IMR-90 (cell line): ENCODE measurements at regions not wholly inside any gene's neighbourhood (a gene's known extent, or its start where the extent isn't known, plus 50 kb on each side); places are given as distances from the start of the nearest gene placed in this dataset.

ENCODE experiments used
- ATAC-seq: fragments of 200-7000 bp; cut with Tn5 transposase; 2 replicates; pipeline ENCODE4 v1.9.1; 2020; ENCODE audit warnings: low read depth, mild to moderate bottlenecking, moderate library complexity
- BruUV-seq: library from RNA; stranded (reverse); fragments of 400-500 nt; replicated peaks from 2 replicates; lab custom pipeline; 2021; lab: Mats Ljungman, UMichigan
- CTCF ChIA-PET: fragments of 300-600 bp; formaldehyde crosslinking; extraction: SDS; loops from one replicate; lab custom pipeline; 2021; ENCODE audit warnings: antibody characterized with exemption; lab: Yijun Ruan, JAX
- POLR2A ChIA-PET: fragments of 300-600 bp; sonication (Branson Sonifier 250); formaldehyde crosslinking; loops from one replicate; lab custom pipeline; 2022; ENCODE audit warnings: antibody characterized with exemption; ENCODE audit not compliant: unreplicated experiment; lab: Charles Lee
- DNase-seq: peaks from one replicate; pipeline ENCODE4 v3.0.0; 2013
- H2AFZ ChIP-seq: replicated peaks from 2 replicates; pipeline ENCODE3; 2013; ENCODE audit warnings: low read length, mild to moderate bottlenecking; ENCODE audit not compliant: poor library complexity
- H2AK5ac ChIP-seq: 2 replicates; pipeline ENCODE4 v1.6.1; 2013; ENCODE audit warnings: low read depth, low read length, inconsistent platforms
- H2AK9ac ChIP-seq: replicated peaks from 2 replicates; pipeline ENCODE3; 2013; ENCODE audit warnings: mild to moderate bottlenecking, low read depth, low read length, moderate library complexity; ENCODE audit not compliant: poor library complexity
- H2BK120ac ChIP-seq: 2 replicates; pipeline ENCODE4 v1.6.1; 2013; ENCODE audit warnings: low read depth, low read length, inconsistent platforms
- H2BK15ac ChIP-seq: 3 replicates; pipeline ENCODE4 v1.6.1; 2013; ENCODE audit warnings: low read depth, low read length, inconsistent platforms
- H2BK20ac ChIP-seq: 2 replicates; pipeline ENCODE4 v1.6.1; 2013; ENCODE audit warnings: low read depth, mild to moderate bottlenecking, inconsistent platforms, low read length, moderate library complexity
- H2BK5ac ChIP-seq: 2 replicates; pipeline ENCODE4 v1.6.1; 2013; ENCODE audit warnings: mild to moderate bottlenecking, low read depth, low read length, inconsistent platforms; ENCODE audit not compliant: poor library complexity, severe bottlenecking
- H3K14ac ChIP-seq: replicated peaks from 2 replicates; pipeline ENCODE4 v1.6.1; 2013; ENCODE audit warnings: low read depth, low read length, inconsistent platforms
- H3K18ac ChIP-seq: 2 replicates; pipeline ENCODE4 v1.6.1; 2013; ENCODE audit warnings: low read depth, low read length, control low read depth
- H3K23ac ChIP-seq: 2 replicates; pipeline ENCODE4 v1.6.1; 2013; ENCODE audit warnings: low read depth, low read length, inconsistent platforms
- H3K27ac ChIP-seq: 2 replicates; pipeline ENCODE4 v1.5.1; 2013; ENCODE audit warnings: mild to moderate bottlenecking, control low read depth, low read length; ENCODE audit not compliant: insufficient read depth
- H3K27me3 ChIP-seq: 2 replicates; pipeline ENCODE4 v1.6.1; 2013; ENCODE audit warnings: low read length; ENCODE audit not compliant: control insufficient read depth, insufficient read depth
- H3K36me3 ChIP-seq: 2 replicates; pipeline ENCODE4 v1.6.1; 2013; ENCODE audit warnings: low read length, mixed read lengths; ENCODE audit not compliant: control insufficient read depth, insufficient read depth
- H3K4ac ChIP-seq: 2 replicates; pipeline ENCODE4 v1.6.1; 2013; ENCODE audit warnings: low read depth, low read length, inconsistent platforms
- H3K4me1 ChIP-seq: 2 replicates; pipeline ENCODE4 v1.6.1; 2013; ENCODE audit warnings: low read length, mixed read lengths; ENCODE audit not compliant: control insufficient read depth, insufficient read depth
- H3K4me2 ChIP-seq: 2 replicates; pipeline ENCODE4 v1.6.1; 2013; ENCODE audit warnings: low read depth, mild to moderate bottlenecking, control low read depth, low read length, moderate library complexity
- H3K4me3 ChIP-seq: 2 replicates; pipeline ENCODE4 v1.5.1; 2013; ENCODE audit warnings: low read depth, mild to moderate bottlenecking, control low read depth, low read length, moderate library complexity; ENCODE audit not compliant: insufficient read depth
- H3K56ac ChIP-seq: 2 replicates; pipeline ENCODE4 v1.6.1; 2013; ENCODE audit warnings: low read length, inconsistent platforms; ENCODE audit not compliant: insufficient read depth; ENCODE audit errors: extremely low read depth
- H3K79me1 ChIP-seq, 2 experiments: 2 replicates each; pipeline ENCODE4 v1.6.1; 2013; ENCODE audit warnings: low read length in 2 of 2, inconsistent platforms in 1 of 2, low read depth in 1 of 2
- H3K9ac ChIP-seq: 2 replicates; pipeline ENCODE4 v1.6.1; 2013; ENCODE audit warnings: low read depth, low read length, control low read depth
- H3K9me1 ChIP-seq: 2 replicates; pipeline ENCODE4 v1.6.1; 2013; ENCODE audit warnings: low read length, inconsistent platforms; ENCODE audit not compliant: insufficient read depth
- H3K9me3 ChIP-seq: 2 replicates; pipeline ENCODE4 v1.6.1; 2013; ENCODE audit warnings: low read length; ENCODE audit not compliant: control insufficient read depth, insufficient read depth
- H4K20me1 ChIP-seq: 2 replicates; pipeline ENCODE4 v1.6.1; 2013; ENCODE audit warnings: low read length, inconsistent platforms; ENCODE audit not compliant: insufficient read depth
- H4K5ac ChIP-seq: 2 replicates; pipeline ENCODE4 v1.6.1; 2013; ENCODE audit warnings: mild to moderate bottlenecking, low read depth, low read length, control low read depth
- H4K8ac ChIP-seq, 2 experiments: 2 replicates each; pipeline ENCODE4 v1.6.1; 2013; ENCODE audit warnings: low read depth in 2 of 2, low read length in 2 of 2, control low read depth in 1 of 2, inconsistent platforms in 1 of 2
- H4K91ac ChIP-seq: 2 replicates; pipeline ENCODE4 v1.6.1; 2013; ENCODE audit warnings: low read depth, low read length, inconsistent platforms; ENCODE audit not compliant: insufficient read depth
- BHLHE40 ChIP-seq: fragments of 150-350 bp; IDR thresholded peaks from 2 replicates; pipeline ENCODE4 v1.6.1; 2016; ENCODE audit warnings: mild to moderate bottlenecking, low read depth, low read length
- CEBPB ChIP-seq: IDR thresholded peaks from 2 replicates; pipeline ENCODE4 v1.6.1; 2012; ENCODE audit warnings: low read depth, low read length, improper control_type of control experiment
- CHD1 ChIP-seq: IDR thresholded peaks from 2 replicates; pipeline ENCODE4 v1.6.1; 2012; ENCODE audit warnings: low read depth, low read length, improper control_type of control experiment
- CTCF ChIP-seq: conservative IDR thresholded peaks from 2 replicates; pipeline ENCODE4 v1.5.1; 2012; ENCODE audit warnings: mild to moderate bottlenecking, low read depth, low read length, improper control_type of control experiment
- ELK1 ChIP-seq: fragments of 150-350 bp; IDR thresholded peaks from 2 replicates; pipeline ENCODE4 v1.6.1; 2016; ENCODE audit warnings: low read depth, mild to moderate bottlenecking, low read length, moderate library complexity, borderline replicate concordance
- FOS ChIP-seq: fragments of 150-350 bp; IDR thresholded peaks from 2 replicates; pipeline ENCODE4 v1.6.1; 2016; ENCODE audit warnings: low read depth, low read length
- MAZ ChIP-seq: IDR thresholded peaks from 2 replicates; pipeline ENCODE4 v1.6.1; 2012; ENCODE audit warnings: low read depth, mild to moderate bottlenecking, low read length, improper control_type of control experiment, moderate library complexity, borderline replicate concordance
- MXI1 ChIP-seq: IDR thresholded peaks from 2 replicates; pipeline ENCODE4 v1.6.1; 2012; ENCODE audit warnings: low read depth, mild to moderate bottlenecking, low read length, moderate library complexity, borderline replicate concordance
- NFE2L2 ChIP-seq: fragments of 150-350 bp; IDR thresholded peaks from 2 replicates; pipeline ENCODE4 v1.6.1; 2016; ENCODE audit warnings: low read depth, mild to moderate bottlenecking, low read length
- POLR2A ChIP-seq: IDR thresholded peaks from 2 replicates; pipeline ENCODE4 v1.6.1; 2012; ENCODE audit warnings: mild to moderate bottlenecking, low read depth, low read length
- RAD21 ChIP-seq: IDR thresholded peaks from 2 replicates; pipeline ENCODE4 v1.6.1; 2012; ENCODE audit warnings: low read length, improper control_type of control experiment
- RCOR1 ChIP-seq: IDR thresholded peaks from 2 replicates; pipeline ENCODE4 v1.6.1; 2012; ENCODE audit warnings: mild to moderate bottlenecking, low read length, improper control_type of control experiment; ENCODE audit not compliant: insufficient replicate concordance
- RFX5 ChIP-seq: IDR thresholded peaks from 2 replicates; pipeline ENCODE4 v1.8.0; 2012; ENCODE audit warnings: low read depth, mild to moderate bottlenecking, low read length, moderate library complexity
- SMC3 ChIP-seq: fragments of 150-350 bp; IDR thresholded peaks from 2 replicates; pipeline ENCODE4 v1.6.1; 2016; ENCODE audit warnings: low read depth, mild to moderate bottlenecking, antibody characterized with exemption, low read length, moderate library complexity
- USF2 ChIP-seq: fragments of 150-350 bp; IDR thresholded peaks from 2 replicates; pipeline ENCODE4 v1.6.1; 2017; ENCODE audit warnings: mild to moderate bottlenecking, antibody characterized with exemption, low read length, low read depth
- WGBS, 2 experiments: methylation state at CpG; one replicate each; pipeline versions ENCODE4 v1.1.5 to v1.1.7; 2013; ENCODE audit warnings: missing lambda C conversion rate in 2 of 2; ENCODE audit not compliant: insufficient read length in 1 of 2; ENCODE audit errors: extremely low coverage in 2 of 2; 5-methylcytosine and 5-hydroxymethylcytosine counted together
- dilution Hi-C: fragments of 300-500 bp; cut with HindIII; formaldehyde crosslinking; loops from one replicate; pipeline ENCODE4 v1.14.3; 2018; ENCODE audit warnings: low sequenced_read_pairs; ENCODE audit not compliant: unreplicated experiment
- in situ Hi-C: fragments of 300-500 bp; cut with MboI; formaldehyde crosslinking; loops from 3 replicates; pipeline ENCODE4 v1.14.3; 2019; ENCODE audit warnings: low sequenced_read_pairs, inconsistent platforms, mixed read lengths
- intact Hi-C: fragments of 100-400 bp; cut with micrococcal nuclease; formaldehyde crosslinking; loops from 2 replicates; pipeline ENCODE4 v1.10.0; 2022

GRCh38 chr12:118651487-118651886 is 275.1 kb downstream of the SUDS3 start:
- no peaks in the 10 kb centered on the region for H3K27me3 ChIP-seq
- dilution Hi-C loops = no loop called here
- H3K4me1 ChIP-seq = no peaks in the 10 kb centered on the region
- H3K9me3 ChIP-seq = peaks cover 16% of the 10 kb centered on the region
- WGBS, 2 experiments = no CpG with 5 or more reads among the region's 2 CpGs
- H2AK5ac ChIP-seq = no peak overlapping the region
- H3K4me2 ChIP-seq = no peak overlapping the region
- no peaks in the 10 kb centered on the region for H3K79me1 ChIP-seq
- H3K4me3 ChIP-seq = no peak overlapping the region
- ChIA-PET CTCF (no interaction called here), POLR2A (no interaction called here)
- no peaks in the 10 kb centered on the region for H3K36me3 ChIP-seq
- H3K9ac ChIP-seq = no peak overlapping the region
- no peaks in the 10 kb centered on the region for H3K9me1 ChIP-seq
- BruUV-seq = no TSS peak
- no peak overlapping the region for H3K14ac ChIP-seq
- TF ChIP-seq NFE2L2 = no peak
- TF ChIP-seq POLR2A = no peak
- TF ChIP-seq RCOR1 = no peak
- no peak for TF ChIP-seq RFX5
- TF ChIP-seq CHD1 = no peak
- no peak for TF ChIP-seq MAZ
- no peak for TF ChIP-seq SMC3
- no peak for TF ChIP-seq CTCF
- TF ChIP-seq USF2 = no peak
- no peak for TF ChIP-seq FOS
- no peak for TF ChIP-seq RAD21
- TF ChIP-seq MXI1 = no peak
- no peak for TF ChIP-seq CEBPB
- TF ChIP-seq BHLHE40 = no peak
- TF ChIP-seq ELK1 = no peak
- no peak overlapping the region for H2BK20ac ChIP-seq
- in situ Hi-C loops = no loop called here
- no peaks in the 10 kb centered on the region for H4K20me1 ChIP-seq
- H3K18ac ChIP-seq = no peak overlapping the region
- DNase-seq (no peak), ATAC-seq (no peak)
- H3K56ac ChIP-seq = no peak overlapping the region
- no peak overlapping the region for H2BK120ac ChIP-seq
- no peak overlapping the region for H4K5ac ChIP-seq
- no peak overlapping the region for H2BK5ac ChIP-seq
- no peak overlapping the region for H3K27ac ChIP-seq
- H3K4ac ChIP-seq = no peak overlapping the region
- intact Hi-C loops = no loop called here
- H4K8ac ChIP-seq = no peak overlapping the region
- no peak overlapping the region for H4K91ac ChIP-seq
- H2AFZ ChIP-seq = no peak overlapping the region
- no peak overlapping the region for H3K23ac ChIP-seq
- H2BK15ac ChIP-seq = no peak overlapping the region
- no peak overlapping the region for H2AK9ac ChIP-seq
